Loucy (cell line): ENCODE measurements at regions not wholly inside any gene's neighbourhood (a gene's known extent, or its start where the extent isn't known, plus 50 kb on each side); places are given as distances from the start of the nearest gene placed in this dataset.

ENCODE experiments used
- EZH2phosphoT487 ChIP-seq: fragments of 200-600 bp; IDR thresholded peaks from 2 replicates; pipeline ENCODE4 v1.6.1; 2018; ENCODE audit warnings: antibody characterized with exemption, mild to moderate bottlenecking, moderate library complexity, borderline replicate concordance
- TF ChIP-seq, protein P1 (sequence below): fragments of 200-600 bp; sonication (generic); conservative IDR thresholded peaks from 2 replicates; pipeline ENCODE4 v1.5.1; 2014; ENCODE audit warnings: mild to moderate bottlenecking, antibody characterized with exemption, low read length

DNA sequence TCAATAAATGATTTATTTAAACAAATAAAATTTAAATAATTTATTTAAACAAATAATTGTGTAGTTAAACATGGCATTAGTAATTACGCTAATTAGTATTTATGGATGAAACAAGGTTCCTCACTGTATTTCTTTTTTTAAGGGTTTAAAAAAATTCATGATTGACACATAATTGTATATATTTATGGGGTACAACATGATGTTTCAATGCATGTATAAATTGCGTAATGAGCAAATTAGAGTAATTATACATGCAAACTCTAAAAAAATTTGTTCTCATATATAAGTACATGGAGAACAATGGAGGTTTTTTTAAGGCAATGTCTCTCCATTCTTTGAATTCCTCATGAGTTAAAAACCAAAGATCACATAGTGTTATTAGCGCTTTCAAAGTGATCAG is 115.7 kb upstream of the KLF3 start:
- TF ChIP-seq, protein P1, sequence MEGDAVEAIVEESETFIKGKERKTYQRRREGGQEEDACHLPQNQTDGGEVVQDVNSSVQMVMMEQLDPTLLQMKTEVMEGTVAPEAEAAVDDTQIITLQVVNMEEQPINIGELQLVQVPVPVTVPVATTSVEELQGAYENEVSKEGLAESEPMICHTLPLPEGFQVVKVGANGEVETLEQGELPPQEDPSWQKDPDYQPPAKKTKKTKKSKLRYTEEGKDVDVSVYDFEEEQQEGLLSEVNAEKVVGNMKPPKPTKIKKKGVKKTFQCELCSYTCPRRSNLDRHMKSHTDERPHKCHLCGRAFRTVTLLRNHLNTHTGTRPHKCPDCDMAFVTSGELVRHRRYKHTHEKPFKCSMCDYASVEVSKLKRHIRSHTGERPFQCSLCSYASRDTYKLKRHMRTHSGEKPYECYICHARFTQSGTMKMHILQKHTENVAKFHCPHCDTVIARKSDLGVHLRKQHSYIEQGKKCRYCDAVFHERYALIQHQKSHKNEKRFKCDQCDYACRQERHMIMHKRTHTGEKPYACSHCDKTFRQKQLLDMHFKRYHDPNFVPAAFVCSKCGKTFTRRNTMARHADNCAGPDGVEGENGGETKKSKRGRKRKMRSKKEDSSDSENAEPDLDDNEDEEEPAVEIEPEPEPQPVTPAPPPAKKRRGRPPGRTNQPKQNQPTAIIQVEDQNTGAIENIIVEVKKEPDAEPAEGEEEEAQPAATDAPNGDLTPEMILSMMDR, result no peak
- TF ChIP-seq EZH2phosphoT487, result no peak
